ENCODE measurements at regions not wholly inside any gene's neighbourhood (a gene's known extent, or its start where the extent isn't known, plus 50 kb on each side); places are given as distances from the start of the nearest gene placed in this dataset.
"Not testable (repeated sequence)": the region's sequence is repeated elsewhere in the genome, so short reads cannot be mapped to it uniquely, and the experiment has no call there.

DNA sequence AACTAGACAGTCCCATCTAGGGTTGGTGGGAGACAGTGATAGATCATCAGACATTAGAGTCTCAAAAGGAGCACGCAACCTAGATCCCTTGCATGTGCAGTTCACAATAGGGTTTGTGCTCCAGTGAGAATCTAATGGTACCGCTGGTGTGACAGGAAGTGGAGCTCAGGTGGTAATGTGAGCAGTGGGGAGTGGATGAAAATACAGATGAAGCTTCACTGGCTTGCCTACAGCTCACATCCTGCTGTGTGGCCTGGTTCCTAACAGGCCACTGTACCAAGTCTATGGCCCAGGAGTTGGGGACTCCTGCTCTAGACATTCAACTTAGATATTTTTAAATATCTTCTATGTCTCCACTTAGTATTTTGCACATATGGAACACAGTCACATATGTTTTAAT is 231.1 kb upstream of the NRIP1 start:
- no peaks in the 10 kb centered on the region for H3K27me3 ChIP-seq (replicated peaks; ENCODE audit: control insufficient read depth, insufficient read depth, low read length, poor library complexity, severe bottlenecking)
- no peaks in the 10 kb centered on the region for H3K4me1 ChIP-seq (ENCODE audit: control insufficient read depth, insufficient read depth, low read length, poor library complexity, severe bottlenecking)
- no peaks in the 10 kb centered on the region for H3K36me3 ChIP-seq (ENCODE audit: control insufficient read depth, insufficient read depth, low read length)
- no peaks in the 10 kb centered on the region for H3K9me3 ChIP-seq (ENCODE audit: control insufficient read depth, low read length)
- DNase-seq, result no peak
- no peak overlapping the region for H3K4me3 ChIP-seq (ENCODE audit: insufficient read depth, low read depth, low read length, poor library complexity, severe bottlenecking)
- no peak overlapping the region for H3K27ac ChIP-seq (ENCODE audit: insufficient read depth, low read length, poor library complexity, severe bottlenecking)

- Histone ChIP-seq H3K4me1 (ENCODE audit: control insufficient read depth, insufficient read depth, low read length, poor library complexity, severe bottlenecking) (no peaks in the 10 kb centered on the region), H3K27ac (ENCODE audit: insufficient read depth, low read length, poor library complexity, severe bottlenecking) (no peak overlapping the region), H3K36me3 (ENCODE audit: control insufficient read depth, insufficient read depth, low read length) (no peaks in the 10 kb centered on the region), H3K9me3 (ENCODE audit: control insufficient read depth, low read length) (no peaks in the 10 kb centered on the region), H3K27me3 (replicated peaks; ENCODE audit: control insufficient read depth, insufficient read depth, low read length, poor library complexity, severe bottlenecking) (no peaks in the 10 kb centered on the region), H3K4me3 (ENCODE audit: insufficient read depth, low read depth, low read length, poor library complexity, severe bottlenecking) (no peak overlapping the region)
- no peak for DNase-seq
These were observed 233.0 kb upstream of the NRIP1 start for GRCh38 chr21:15297824-15298223.

DNA sequence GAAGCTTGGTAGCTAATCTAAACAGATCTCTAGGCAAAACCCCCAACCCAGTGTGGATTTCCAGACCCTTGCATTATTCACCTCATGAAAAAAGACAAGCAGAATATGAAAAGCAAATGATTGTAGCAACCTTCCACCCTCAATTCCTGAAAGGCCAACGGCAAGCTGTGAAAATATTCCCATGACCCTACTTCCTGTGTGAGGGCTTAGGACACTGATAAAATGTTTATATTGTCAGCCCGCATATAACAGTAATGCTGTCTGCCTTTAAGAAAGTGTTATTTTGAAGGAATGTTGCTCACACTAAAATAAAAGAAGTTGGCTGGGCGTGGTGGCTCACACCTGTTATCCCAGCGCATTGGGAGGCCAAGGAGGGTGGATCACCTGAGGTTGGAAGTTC is 233.5 kb upstream of the NRIP1 start:
- Histone ChIP-seq H3K4me1 (ENCODE audit: control insufficient read depth, insufficient read depth, low read length, poor library complexity, severe bottlenecking) (no peaks in the 10 kb centered on the region), H3K9me3 (ENCODE audit: control insufficient read depth, low read length) (no peaks in the 10 kb centered on the region), H3K27ac (ENCODE audit: insufficient read depth, low read length, poor library complexity, severe bottlenecking) (no peak overlapping the region), H3K4me3 (ENCODE audit: insufficient read depth, low read depth, low read length, poor library complexity, severe bottlenecking) (no peak overlapping the region), H3K27me3 (replicated peaks; ENCODE audit: control insufficient read depth, insufficient read depth, low read length, poor library complexity, severe bottlenecking) (no peaks in the 10 kb centered on the region), H3K36me3 (ENCODE audit: control insufficient read depth, insufficient read depth, low read length) (no peaks in the 10 kb centered on the region)
- DNase-seq, result no peak

- DNase-seq; H3K9me3 ChIP-seq (ENCODE audit: control insufficient read depth, low read length); H3K27ac ChIP-seq (ENCODE audit: insufficient read depth, low read length, poor library complexity, severe bottlenecking); H3K36me3 ChIP-seq (ENCODE audit: control insufficient read depth, insufficient read depth, low read length); H3K4me1 ChIP-seq (ENCODE audit: control insufficient read depth, insufficient read depth, low read length, poor library complexity, severe bottlenecking); H3K4me3 ChIP-seq (ENCODE audit: insufficient read depth, low read depth, low read length, poor library complexity, severe bottlenecking); H3K27me3 ChIP-seq (replicated peaks; ENCODE audit: control insufficient read depth, insufficient read depth, low read length, poor library complexity, severe bottlenecking): not testable (repeated sequence)
These were observed 234.0 kb upstream of the NRIP1 start for GRCh38 chr21:15298755-15299154.

GRCh38 chr21:15300131-15300530 is 235.3 kb upstream of the NRIP1 start:
- Histone ChIP-seq H3K27ac (ENCODE audit: insufficient read depth, low read length, poor library complexity, severe bottlenecking) (no peak overlapping the region), H3K4me3 (ENCODE audit: insufficient read depth, low read depth, low read length, poor library complexity, severe bottlenecking) (no peak overlapping the region), H3K36me3 (ENCODE audit: control insufficient read depth, insufficient read depth, low read length) (no peaks in the 10 kb centered on the region), H3K27me3 (replicated peaks; ENCODE audit: control insufficient read depth, insufficient read depth, low read length, poor library complexity, severe bottlenecking) (no peaks in the 10 kb centered on the region), H3K9me3 (ENCODE audit: control insufficient read depth, low read length) (no peaks in the 10 kb centered on the region), H3K4me1 (ENCODE audit: control insufficient read depth, insufficient read depth, low read length, poor library complexity, severe bottlenecking) (no peaks in the 10 kb centered on the region)
- DNase-seq, result no peak

DNA sequence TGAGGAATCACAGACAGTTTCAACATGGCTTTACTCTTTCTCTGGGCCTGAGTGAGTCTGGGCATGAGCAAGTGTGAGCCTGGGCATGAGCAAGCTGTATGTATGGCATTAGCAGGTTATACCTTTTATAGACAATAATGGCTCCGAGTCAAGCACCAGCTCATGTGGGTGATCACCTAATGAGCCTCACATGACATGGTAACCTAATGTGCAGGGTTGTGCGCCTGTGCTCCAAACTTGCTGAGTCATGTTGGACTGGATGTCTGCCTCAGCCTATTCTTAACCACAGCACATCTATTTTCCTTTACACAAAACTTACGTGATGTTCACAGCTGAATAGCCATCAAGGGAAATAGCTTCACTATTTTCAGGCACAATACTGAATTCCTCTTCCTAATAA is 236.2 kb upstream of the NRIP1 start:
- Histone ChIP-seq H3K4me1 (ENCODE audit: control insufficient read depth, insufficient read depth, low read length, poor library complexity, severe bottlenecking) (no peaks in the 10 kb centered on the region), H3K4me3 (ENCODE audit: insufficient read depth, low read depth, low read length, poor library complexity, severe bottlenecking) (no peak overlapping the region), H3K27ac (ENCODE audit: insufficient read depth, low read length, poor library complexity, severe bottlenecking) (no peak overlapping the region), H3K27me3 (replicated peaks; ENCODE audit: control insufficient read depth, insufficient read depth, low read length, poor library complexity, severe bottlenecking) (no peaks in the 10 kb centered on the region), H3K9me3 (ENCODE audit: control insufficient read depth, low read length) (no peaks in the 10 kb centered on the region), H3K36me3 (ENCODE audit: control insufficient read depth, insufficient read depth, low read length) (no peaks in the 10 kb centered on the region)
- DNase-seq, result no peak

DNA sequence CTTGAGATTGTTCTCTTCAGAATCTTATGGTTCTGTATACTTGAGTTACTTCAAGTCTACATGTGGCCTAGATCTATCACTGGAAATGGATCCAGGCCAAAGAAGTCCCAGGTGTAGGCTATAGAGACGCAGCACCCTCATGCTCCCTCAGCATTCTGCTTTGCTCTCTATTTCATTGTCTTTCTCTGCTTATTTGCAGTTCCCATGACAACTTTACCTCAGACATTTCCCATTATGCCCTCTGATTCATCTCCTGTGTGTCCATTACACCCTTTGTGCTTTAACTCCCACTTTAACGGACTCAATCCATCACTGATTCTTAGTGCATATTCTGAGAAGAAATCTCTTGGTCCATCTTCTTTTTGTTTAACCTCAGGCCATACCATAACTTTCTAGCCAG is 236.9 kb upstream of the NRIP1 start:
- Histone ChIP-seq H3K27ac (ENCODE audit: insufficient read depth, low read length, poor library complexity, severe bottlenecking) (no peak overlapping the region), H3K9me3 (ENCODE audit: control insufficient read depth, low read length) (no peaks in the 10 kb centered on the region), H3K27me3 (replicated peaks; ENCODE audit: control insufficient read depth, insufficient read depth, low read length, poor library complexity, severe bottlenecking) (no peaks in the 10 kb centered on the region), H3K36me3 (ENCODE audit: control insufficient read depth, insufficient read depth, low read length) (no peaks in the 10 kb centered on the region), H3K4me1 (ENCODE audit: control insufficient read depth, insufficient read depth, low read length, poor library complexity, severe bottlenecking) (no peaks in the 10 kb centered on the region), H3K4me3 (ENCODE audit: insufficient read depth, low read depth, low read length, poor library complexity, severe bottlenecking) (no peak overlapping the region)
- no peak for DNase-seq

GRCh38 chr21:15306271-15306670 is 241.5 kb upstream of the NRIP1 start:
- DNase-seq, result no peak

DNA sequence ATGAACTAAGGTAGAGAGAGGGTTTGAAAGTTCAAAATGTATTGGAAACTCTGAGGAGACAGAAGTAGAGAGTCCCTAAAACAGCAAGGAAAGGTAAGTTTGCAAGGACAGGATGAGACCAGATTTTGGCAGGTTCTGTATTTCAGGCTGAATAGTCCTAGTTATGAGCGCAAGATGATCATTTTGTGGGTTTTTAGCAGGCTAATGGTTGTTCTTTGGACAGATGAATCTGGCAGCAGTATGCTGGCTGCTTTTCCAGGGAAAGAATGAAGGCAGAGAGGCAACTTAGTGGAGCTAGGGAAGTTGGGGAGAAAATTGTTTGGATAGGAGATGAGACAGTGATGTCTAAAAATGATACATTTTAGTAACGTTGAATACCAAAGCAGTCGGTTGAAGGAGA is 243.5 kb upstream of the NRIP1 start:
- Histone ChIP-seq H3K9me3 (ENCODE audit: control insufficient read depth, low read length) (no peaks in the 10 kb centered on the region), H3K27me3 (replicated peaks; ENCODE audit: control insufficient read depth, insufficient read depth, low read length, poor library complexity, severe bottlenecking) (no peaks in the 10 kb centered on the region), H3K27ac (ENCODE audit: insufficient read depth, low read length, poor library complexity, severe bottlenecking) (no peak overlapping the region), H3K36me3 (ENCODE audit: control insufficient read depth, insufficient read depth, low read length) (no peaks in the 10 kb centered on the region), H3K4me3 (ENCODE audit: insufficient read depth, low read depth, low read length, poor library complexity, severe bottlenecking) (no peak overlapping the region), H3K4me1 (ENCODE audit: control insufficient read depth, insufficient read depth, low read length, poor library complexity, severe bottlenecking) (no peaks in the 10 kb centered on the region)
- no peak for DNase-seq

More at GRCh38 chr21:15306271-15306670, 241.5 kb upstream of the NRIP1 start:
- Histone ChIP-seq H3K4me1 (ENCODE audit: control insufficient read depth, insufficient read depth, low read length, poor library complexity, severe bottlenecking) (no peaks in the 10 kb centered on the region), H3K27me3 (replicated peaks; ENCODE audit: control insufficient read depth, insufficient read depth, low read length, poor library complexity, severe bottlenecking) (no peaks in the 10 kb centered on the region), H3K4me3 (ENCODE audit: insufficient read depth, low read depth, low read length, poor library complexity, severe bottlenecking) (no peak overlapping the region), H3K27ac (ENCODE audit: insufficient read depth, low read length, poor library complexity, severe bottlenecking) (no peak overlapping the region), H3K9me3 (ENCODE audit: control insufficient read depth, low read length) (no peaks in the 10 kb centered on the region), H3K36me3 (ENCODE audit: control insufficient read depth, insufficient read depth, low read length) (no peaks in the 10 kb centered on the region)

- no peak overlapping the region for H3K4me3 ChIP-seq (ENCODE audit: insufficient read depth, low read depth, low read length, poor library complexity, severe bottlenecking)
- no peak overlapping the region for H3K27ac ChIP-seq (ENCODE audit: insufficient read depth, low read length, poor library complexity, severe bottlenecking)
- DNase-seq, result no peak
- no peaks in the 10 kb centered on the region for H3K9me3 ChIP-seq (ENCODE audit: control insufficient read depth, low read length)
- H3K27me3 ChIP-seq (replicated peaks; ENCODE audit: control insufficient read depth, insufficient read depth, low read length, poor library complexity, severe bottlenecking), result no peaks in the 10 kb centered on the region
- no peaks in the 10 kb centered on the region for H3K4me1 ChIP-seq (ENCODE audit: control insufficient read depth, insufficient read depth, low read length, poor library complexity, severe bottlenecking)
- no peaks in the 10 kb centered on the region for H3K36me3 ChIP-seq (ENCODE audit: control insufficient read depth, insufficient read depth, low read length)
These were observed 244.3 kb upstream of the NRIP1 start for GRCh38 chr21:15309022-15309590.

- Histone ChIP-seq H3K27me3 (replicated peaks; ENCODE audit: control insufficient read depth, insufficient read depth, low read length, poor library complexity, severe bottlenecking) (no peaks in the 10 kb centered on the region), H3K4me1 (ENCODE audit: control insufficient read depth, insufficient read depth, low read length, poor library complexity, severe bottlenecking) (no peaks in the 10 kb centered on the region), H3K27ac (ENCODE audit: insufficient read depth, low read length, poor library complexity, severe bottlenecking) (no peak overlapping the region), H3K36me3 (ENCODE audit: control insufficient read depth, insufficient read depth, low read length) (no peaks in the 10 kb centered on the region), H3K9me3 (ENCODE audit: control insufficient read depth, low read length) (no peaks in the 10 kb centered on the region), H3K4me3 (ENCODE audit: insufficient read depth, low read depth, low read length, poor library complexity, severe bottlenecking) (no peak overlapping the region)
- no peak for DNase-seq
These were observed 244.9 kb upstream of the NRIP1 start for GRCh38 chr21:15309721-15310120.
